Activated CD4-positive, CD25-positive, alpha-beta regulatory T cell treated with anti-CD3 and anti-CD28 coated beads, Interleukin-2, amount 50 U/mL, for 72 hours (primary cell): ENCODE measurements at regions not wholly inside any gene's neighbourhood (a gene's known extent, or its start where the extent isn't known, plus 50 kb on each side); places are given as distances from the start of the nearest gene placed in this dataset.
"Not testable (repeated sequence)": the region's sequence is repeated elsewhere in the genome, so short reads cannot be mapped to it uniquely, and the experiment has no call there.

ENCODE experiments used
- DNase-seq: peaks from one replicate; pipeline ENCODE4 v3.0.0; 2021

GRCh38 chr2:220756653-220757052 is 815.5 kb downstream of the EPHA4 start:
- DNase-seq: no peak

- DNase-seq: not testable (repeated sequence)
These were observed 813.7 kb downstream of the EPHA4 start for GRCh38 chr2:220758376-220758775.

- no peak for DNase-seq
These were observed 807.9 kb downstream of the EPHA4 start for GRCh38 chr2:220764171-220764570.

- DNase-seq: no peak
These were observed 804.4 kb downstream of the EPHA4 start for GRCh38 chr2:220767591-220768255.

GRCh38 chr2:220775856-220776488 is 796.1 kb downstream of the EPHA4 start:
- DNase-seq: no peak

- not testable (repeated sequence) for DNase-seq
These were observed 793.0 kb downstream of the EPHA4 start for GRCh38 chr2:220779076-220779475.

- DNase-seq: no peak
These were observed 792.6 kb downstream of the EPHA4 start for GRCh38 chr2:220779511-220779910.

- DNase-seq: no peak
These were observed 792.2 kb downstream of the EPHA4 start for GRCh38 chr2:220779931-220780330.

- no peak for DNase-seq
These were observed 790.4 kb downstream of the EPHA4 start for GRCh38 chr2:220781622-220782241.

- no peak for DNase-seq
These were observed 789.4 kb downstream of the EPHA4 start for GRCh38 chr2:220782609-220783113.

GRCh38 chr2:220783671-220784070 is 788.4 kb downstream of the EPHA4 start:
- no peak for DNase-seq

GRCh38 chr2:220785178-220785577 is 786.9 kb downstream of the EPHA4 start:
- DNase-seq: no peak

- DNase-seq: no peak
These were observed 785.9 kb downstream of the EPHA4 start for GRCh38 chr2:220786216-220786615.

- no peak for DNase-seq
These were observed 784.9 kb downstream of the EPHA4 start for GRCh38 chr2:220787251-220787650.

- no peak for DNase-seq
These were observed 782.1 kb downstream of the EPHA4 start for GRCh38 chr2:220789961-220790360.

- DNase-seq: no peak
These were observed 776.4 kb downstream of the EPHA4 start for GRCh38 chr2:220795705-220796104.

GRCh38 chr2:220811115-220811514 is 761.0 kb downstream of the EPHA4 start:
- no peak for DNase-seq

- DNase-seq: no peak
These were observed 760.0 kb downstream of the EPHA4 start for GRCh38 chr2:220811952-220812570.

- no peak for DNase-seq
These were observed 757.7 kb downstream of the EPHA4 start for GRCh38 chr2:220814441-220814840.

- DNase-seq: no peak
These were observed 756.4 kb downstream of the EPHA4 start for GRCh38 chr2:220815698-220816097.

GRCh38 chr2:220821683-220822082 is 750.4 kb downstream of the EPHA4 start:
- DNase-seq: no peak

GRCh38 chr2:220823590-220823989 is 748.5 kb downstream of the EPHA4 start:
- DNase-seq: not testable (repeated sequence)

GRCh38 chr2:220833446-220833845 is 738.7 kb downstream of the EPHA4 start:
- DNase-seq: no peak

GRCh38 chr2:220835583-220835982 is 736.5 kb downstream of the EPHA4 start:
- no peak for DNase-seq
